Colonic mucosa (tissue), 4 donors: ENCODE measurements at regions not wholly inside any gene's neighbourhood (a gene's known extent, or its start where the extent isn't known, plus 50 kb on each side); places are given as distances from the start of the nearest gene placed in this dataset.

Experiments
- DNase-seq: peaks from one replicate; pipeline ENCODE4 v3.0.0-alpha.2; 2020
- H3K27ac ChIP-seq: fragments of 200-600 bp; one replicate; pipeline ENCODE4 v1.8.0; 2021
- H3K27me3 ChIP-seq: fragments of 200-600 bp; one replicate; pipeline ENCODE4 v1.8.0; 2021
- H3K36me3 ChIP-seq: fragments of 200-600 bp; one replicate; pipeline ENCODE4 v1.8.0; 2021
- H3K4me1 ChIP-seq: fragments of 200-600 bp; one replicate; pipeline ENCODE4 v1.8.0; 2021; ENCODE audit warnings: mild to moderate bottlenecking
- H3K4me3 ChIP-seq: fragments of 200-600 bp; one replicate; pipeline ENCODE4 v1.8.0; 2021
- H3K9ac ChIP-seq, 2 donors: one replicate each; pipeline ENCODE4 v1.7.0; 2013; ENCODE audit warnings: control low read depth in 2 of 2, low read depth in 2 of 2, low read length in 2 of 2
- H3K9me3 ChIP-seq: fragments of 200-600 bp; one replicate; pipeline ENCODE4 v1.8.0; 2021
- CTCF ChIP-seq: fragments of 200-600 bp; IDR thresholded peaks from one replicate; pipeline ENCODE4 v1.8.0; 2022; ENCODE audit warnings: antibody characterized with exemption, mild to moderate bottlenecking
- intact Hi-C: fragments of 100-400 bp; cut with DNase I; formaldehyde crosslinking; loops from one replicate; pipeline ENCODE4 v1.14.1; 2022
- donor health status: healthy.
- donor health status: DM: no; HTN: no; CAD: no.
- donor health status: DM: no; HTN: no; CAD: no.

DNA sequence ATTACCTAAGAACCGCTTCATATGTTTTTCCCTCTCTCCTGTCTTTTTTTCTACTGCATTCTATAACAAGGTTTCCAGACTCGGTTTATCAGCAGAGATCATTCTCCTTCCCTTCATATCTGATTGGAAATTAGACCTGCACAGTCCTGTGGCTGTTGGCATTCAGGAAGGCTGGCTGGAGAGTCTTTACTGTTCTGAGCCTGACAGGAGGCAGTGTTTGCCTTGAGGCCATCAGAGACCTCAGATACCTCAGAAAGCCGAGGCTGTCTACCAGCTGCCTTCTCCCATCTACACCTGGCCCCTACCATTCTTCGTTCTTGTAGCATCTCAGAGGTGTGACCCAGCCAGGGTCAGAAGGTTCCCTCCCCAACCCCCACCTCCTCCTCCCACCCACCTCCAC, 182.0 kb downstream of the CAND1 start:
- Histone ChIP-seq H3K36me3 (no peaks in the 10 kb centered on the region), H3K27ac (no peak overlapping the region), H3K27me3 (no peaks in the 10 kb centered on the region), H3K4me1 (no peaks in the 10 kb centered on the region), H3K9me3 (no peaks in the 10 kb centered on the region), H3K9ac (no peak overlapping the region), H3K4me3 (no peak overlapping the region)
- no peak for TF ChIP-seq CTCF
- intact Hi-C loops = no loop called here
- DNase-seq = no peak

- no peak for DNase-seq
- intact Hi-C loops = no loop called here
- H3K36me3 ChIP-seq = no peaks in the 10 kb centered on the region
- H3K4me3 ChIP-seq = no peak overlapping the region
- H3K27ac ChIP-seq = no peak overlapping the region
- no peak for TF ChIP-seq CTCF
- H3K9ac ChIP-seq = no peak overlapping the region
- no peaks in the 10 kb centered on the region for H3K4me1 ChIP-seq
- no peaks in the 10 kb centered on the region for H3K9me3 ChIP-seq
- no peaks in the 10 kb centered on the region for H3K27me3 ChIP-seq
Observed at GRCh38 chr12:67452119-67452805, 183.1 kb downstream of the CAND1 start.

- H3K4me1 ChIP-seq = no peaks in the 10 kb centered on the region
- no peak for DNase-seq
- no peaks in the 10 kb centered on the region for H3K36me3 ChIP-seq
- no peaks in the 10 kb centered on the region for H3K9me3 ChIP-seq
- TF ChIP-seq CTCF = no peak
- H3K27ac ChIP-seq = no peak overlapping the region
- no peak overlapping the region for H3K9ac ChIP-seq
- no peaks in the 10 kb centered on the region for H3K27me3 ChIP-seq
- intact Hi-C loops = no loop called here
- H3K4me3 ChIP-seq = no peak overlapping the region
Observed at GRCh38 chr12:67453191-67453590, 184.0 kb downstream of the CAND1 start.

DNA sequence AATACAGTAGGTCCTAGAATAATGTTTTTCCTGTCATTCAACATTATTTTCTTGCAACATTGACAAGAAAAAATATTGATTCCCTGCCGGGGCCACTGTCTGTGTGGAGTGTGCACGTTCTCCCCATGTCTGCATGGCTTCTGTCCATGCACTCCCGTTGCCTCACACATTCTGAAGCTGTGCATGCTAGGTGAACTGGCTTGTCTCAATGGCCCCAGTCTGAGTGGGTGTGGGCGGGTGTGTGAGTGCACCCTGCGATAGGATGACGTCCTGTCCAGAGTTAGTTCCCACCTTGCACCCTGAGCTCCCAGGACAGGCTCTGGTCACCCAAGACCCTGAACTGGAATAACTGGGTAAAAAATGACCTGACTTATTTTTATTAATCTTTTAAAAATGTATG, 186.1 kb downstream of the CAND1 start:
- H3K36me3 ChIP-seq = no peaks in the 10 kb centered on the region
- no peak overlapping the region for H3K4me3 ChIP-seq
- no peak overlapping the region for H3K27ac ChIP-seq
- no peaks in the 10 kb centered on the region for H3K27me3 ChIP-seq
- intact Hi-C loops = no loop called here
- H3K9me3 ChIP-seq = no peaks in the 10 kb centered on the region
- no peak for TF ChIP-seq CTCF
- H3K4me1 ChIP-seq = no peaks in the 10 kb centered on the region
- H3K9ac ChIP-seq = no peak overlapping the region
- no peak for DNase-seq

GRCh38 chr12:67456431-67456901, 187.3 kb downstream of the CAND1 start:
- Histone ChIP-seq H3K36me3 (no peaks in the 10 kb centered on the region), H3K9me3 (no peaks in the 10 kb centered on the region), H3K27ac (no peak overlapping the region), H3K4me1 (no peaks in the 10 kb centered on the region), H3K9ac (no peak overlapping the region), H3K4me3 (no peak overlapping the region), H3K27me3 (no peaks in the 10 kb centered on the region)
- no peak for DNase-seq
- TF ChIP-seq CTCF = no peak
- intact Hi-C loops = no loop called here
